Breast epithelium (tissue), 3 donors: ENCODE measurements at regions not wholly inside any gene's neighbourhood (a gene's known extent, or its start where the extent isn't known, plus 50 kb on each side); places are given as distances from the start of the nearest gene placed in this dataset.

Experiments
- CTCF ChIP-seq, 3 donors: fragments of 450-650 bp; IDR thresholded peaks; one replicate each; pipeline ENCODE4 v1.5.1; 2016 to 2017; ENCODE audit warnings: antibody characterized with exemption in 3 of 3, mild to moderate bottlenecking in 3 of 3, moderate library complexity in 3 of 3
- POLR2A ChIP-seq: fragments of 450-650 bp; IDR thresholded peaks from one replicate; pipeline ENCODE4 v1.6.1; 2016; ENCODE audit warnings: antibody characterized with exemption, mild to moderate bottlenecking, moderate library complexity
- POLR2AphosphoS5 ChIP-seq, 3 donors: sonication (generic); formaldehyde crosslinking; IDR thresholded peaks; one replicate each; pipeline ENCODE4 v1.6.1; 2017; ENCODE audit warnings: antibody characterized with exemption in 3 of 3

- TF ChIP-seq CTCF (IDR thresholded peaks at IDR 0.05), result no peak
- TF ChIP-seq POLR2AphosphoS5 (IDR thresholded peaks at IDR 0.05), result no peak
- no peak for TF ChIP-seq POLR2A
Measured at GRCh38 chr10:8240861-8241260, 186.4 kb downstream of the GATA3 start.
